ENCODE measurements at regions not wholly inside any gene's neighbourhood (a gene's known extent, or its start where the extent isn't known, plus 50 kb on each side); places are given as distances from the start of the nearest gene placed in this dataset.

DNA sequence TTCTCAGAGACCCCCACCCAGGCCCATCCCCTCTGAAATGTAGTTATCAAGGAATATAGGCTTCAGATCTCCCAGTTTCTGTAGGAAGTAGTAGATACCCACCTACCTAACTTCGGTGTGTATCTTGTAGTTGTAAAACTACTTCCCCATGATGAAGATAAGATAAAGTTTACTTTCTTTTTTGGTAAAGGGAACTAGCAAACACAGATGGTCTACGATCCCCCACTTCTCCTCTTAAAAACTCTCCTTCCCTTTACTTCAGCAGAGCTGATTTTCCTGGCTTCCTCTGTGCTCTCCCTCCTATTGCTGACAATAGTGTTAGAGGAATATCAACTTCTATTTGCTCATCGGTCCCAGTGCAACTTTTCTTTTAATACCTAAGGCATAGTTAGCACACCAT lies 395.2 kb downstream of the RPL10L start:
- TF ChIP-seq, protein P1, sequence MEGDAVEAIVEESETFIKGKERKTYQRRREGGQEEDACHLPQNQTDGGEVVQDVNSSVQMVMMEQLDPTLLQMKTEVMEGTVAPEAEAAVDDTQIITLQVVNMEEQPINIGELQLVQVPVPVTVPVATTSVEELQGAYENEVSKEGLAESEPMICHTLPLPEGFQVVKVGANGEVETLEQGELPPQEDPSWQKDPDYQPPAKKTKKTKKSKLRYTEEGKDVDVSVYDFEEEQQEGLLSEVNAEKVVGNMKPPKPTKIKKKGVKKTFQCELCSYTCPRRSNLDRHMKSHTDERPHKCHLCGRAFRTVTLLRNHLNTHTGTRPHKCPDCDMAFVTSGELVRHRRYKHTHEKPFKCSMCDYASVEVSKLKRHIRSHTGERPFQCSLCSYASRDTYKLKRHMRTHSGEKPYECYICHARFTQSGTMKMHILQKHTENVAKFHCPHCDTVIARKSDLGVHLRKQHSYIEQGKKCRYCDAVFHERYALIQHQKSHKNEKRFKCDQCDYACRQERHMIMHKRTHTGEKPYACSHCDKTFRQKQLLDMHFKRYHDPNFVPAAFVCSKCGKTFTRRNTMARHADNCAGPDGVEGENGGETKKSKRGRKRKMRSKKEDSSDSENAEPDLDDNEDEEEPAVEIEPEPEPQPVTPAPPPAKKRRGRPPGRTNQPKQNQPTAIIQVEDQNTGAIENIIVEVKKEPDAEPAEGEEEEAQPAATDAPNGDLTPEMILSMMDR (IDR thresholded peaks at IDR 0.05): no peak
- TF ChIP-seq POLR2A (IDR thresholded peaks at IDR 0.05) (no peak), EP300 (IDR thresholded peaks at IDR 0.05) (no peak)
